Thoracic aorta (tissue), 2 donors: ENCODE measurements at regions not wholly inside any gene's neighbourhood (a gene's known extent, or its start where the extent isn't known, plus 50 kb on each side); places are given as distances from the start of the nearest gene placed in this dataset.
"Not testable (repeated sequence)": the region's sequence is repeated elsewhere in the genome, so short reads cannot be mapped to it uniquely, and the experiment has no call there.

Source experiments
- ATAC-seq: fragments of 150-250 bp; one replicate; pipeline ENCODE4 v1.8.0; 2017; ENCODE audit warnings: low read depth; ENCODE audit not compliant: insufficient number of reproducible peaks, low FRiP score
- DNase-seq: peaks from one replicate; pipeline ENCODE4 v3.0.0-alpha.2; 2020; ENCODE audit warnings: low spot score
- H3K27ac ChIP-seq, 2 donors: fragments of 200-600 bp; sonication (generic); 1 replicate in 1 of 2; 2 replicates in 1 of 2; pipeline ENCODE4 v1.5.1; 2016; ENCODE audit warnings: mild to moderate bottlenecking in 2 of 2, moderate library complexity in 2 of 2
- H3K27me3 ChIP-seq: fragments of 200-600 bp; sonication (generic); replicated peaks from 2 replicates; pipeline ENCODE4 v1.6.0; 2016; ENCODE audit warnings: mild to moderate bottlenecking; ENCODE audit not compliant: insufficient read depth
- H3K36me3 ChIP-seq: fragments of 200-600 bp; sonication (generic); one replicate; pipeline ENCODE4 v1.5.1; 2016
- H3K4me1 ChIP-seq, 2 donors: fragments of 200-600 bp; sonication (generic); 1 replicate in 1 of 2; 2 replicates in 1 of 2; pipeline versions ENCODE4 v1.5.1 to v1.6.0; 2016; ENCODE audit warnings: low read depth in 2 of 2, mild to moderate bottlenecking in 1 of 2; ENCODE audit not compliant: control insufficient read depth in 1 of 2
- H3K4me3 ChIP-seq: fragments of 200-600 bp; sonication (generic); 2 replicates; pipeline ENCODE4 v1.5.1; 2016; ENCODE audit warnings: mild to moderate bottlenecking
- H3K9me3 ChIP-seq: fragments of 200-600 bp; sonication (generic); 2 replicates; pipeline ENCODE4 v1.5.1; 2016
- TF ChIP-seq, protein P1 (sequence below): fragments of 200-600 bp; sonication (generic); IDR thresholded peaks from one replicate; pipeline ENCODE4 v1.5.1; 2019; ENCODE audit warnings: antibody characterized with exemption

GRCh38 chr3:89957451-89957850 is 850.0 kb downstream of the EPHA3 start:
- Histone ChIP-seq H3K27ac (no peak overlapping the region), H3K4me3 (no peak overlapping the region), H3K9me3 (no peaks in the 10 kb centered on the region), H3K4me1 (no peaks in the 10 kb centered on the region), H3K36me3 (no peaks in the 10 kb centered on the region), H3K27me3 (no peaks in the 10 kb centered on the region)
- no peak for DNase-seq
- no peak for ATAC-seq
- TF ChIP-seq, protein P1, sequence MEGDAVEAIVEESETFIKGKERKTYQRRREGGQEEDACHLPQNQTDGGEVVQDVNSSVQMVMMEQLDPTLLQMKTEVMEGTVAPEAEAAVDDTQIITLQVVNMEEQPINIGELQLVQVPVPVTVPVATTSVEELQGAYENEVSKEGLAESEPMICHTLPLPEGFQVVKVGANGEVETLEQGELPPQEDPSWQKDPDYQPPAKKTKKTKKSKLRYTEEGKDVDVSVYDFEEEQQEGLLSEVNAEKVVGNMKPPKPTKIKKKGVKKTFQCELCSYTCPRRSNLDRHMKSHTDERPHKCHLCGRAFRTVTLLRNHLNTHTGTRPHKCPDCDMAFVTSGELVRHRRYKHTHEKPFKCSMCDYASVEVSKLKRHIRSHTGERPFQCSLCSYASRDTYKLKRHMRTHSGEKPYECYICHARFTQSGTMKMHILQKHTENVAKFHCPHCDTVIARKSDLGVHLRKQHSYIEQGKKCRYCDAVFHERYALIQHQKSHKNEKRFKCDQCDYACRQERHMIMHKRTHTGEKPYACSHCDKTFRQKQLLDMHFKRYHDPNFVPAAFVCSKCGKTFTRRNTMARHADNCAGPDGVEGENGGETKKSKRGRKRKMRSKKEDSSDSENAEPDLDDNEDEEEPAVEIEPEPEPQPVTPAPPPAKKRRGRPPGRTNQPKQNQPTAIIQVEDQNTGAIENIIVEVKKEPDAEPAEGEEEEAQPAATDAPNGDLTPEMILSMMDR = no peak

DNA sequence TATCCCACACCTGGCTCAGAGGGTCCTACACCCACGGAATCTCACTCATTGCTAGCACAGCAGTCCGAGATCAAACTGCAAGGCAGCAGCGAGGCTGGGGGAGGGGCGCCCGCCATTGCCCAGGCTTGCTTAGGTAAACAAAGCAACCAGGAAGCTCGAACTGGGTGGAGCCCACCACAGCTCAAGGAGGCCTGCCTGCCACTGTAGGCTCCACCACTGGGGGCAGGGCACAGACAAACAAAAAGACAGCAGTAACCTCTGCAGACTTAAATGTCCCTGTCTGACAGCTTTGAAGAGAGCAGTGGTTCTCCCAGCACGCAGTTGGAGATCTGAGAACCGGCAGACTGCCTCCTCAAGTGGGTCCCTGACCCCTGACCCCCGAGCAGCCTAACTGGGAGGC is 850.7 kb downstream of the EPHA3 start:
- not testable (repeated sequence) for H3K4me1 ChIP-seq, H3K27ac ChIP-seq, DNase-seq, H3K36me3 ChIP-seq, ATAC-seq, H3K27me3 ChIP-seq, H3K9me3 ChIP-seq, H3K4me3 ChIP-seq

- Histone ChIP-seq H3K27ac (no peak overlapping the region), H3K27me3 (no peaks in the 10 kb centered on the region), H3K4me1 (no peaks in the 10 kb centered on the region), H3K36me3 (no peaks in the 10 kb centered on the region), H3K4me3 (no peak overlapping the region), H3K9me3 (no peaks in the 10 kb centered on the region)
- no peak for ATAC-seq
- TF ChIP-seq, protein P1 = no peak
- DNase-seq = no peak
Observed at GRCh38 chr3:89964347-89964746, 856.9 kb downstream of the EPHA3 start.

DNA sequence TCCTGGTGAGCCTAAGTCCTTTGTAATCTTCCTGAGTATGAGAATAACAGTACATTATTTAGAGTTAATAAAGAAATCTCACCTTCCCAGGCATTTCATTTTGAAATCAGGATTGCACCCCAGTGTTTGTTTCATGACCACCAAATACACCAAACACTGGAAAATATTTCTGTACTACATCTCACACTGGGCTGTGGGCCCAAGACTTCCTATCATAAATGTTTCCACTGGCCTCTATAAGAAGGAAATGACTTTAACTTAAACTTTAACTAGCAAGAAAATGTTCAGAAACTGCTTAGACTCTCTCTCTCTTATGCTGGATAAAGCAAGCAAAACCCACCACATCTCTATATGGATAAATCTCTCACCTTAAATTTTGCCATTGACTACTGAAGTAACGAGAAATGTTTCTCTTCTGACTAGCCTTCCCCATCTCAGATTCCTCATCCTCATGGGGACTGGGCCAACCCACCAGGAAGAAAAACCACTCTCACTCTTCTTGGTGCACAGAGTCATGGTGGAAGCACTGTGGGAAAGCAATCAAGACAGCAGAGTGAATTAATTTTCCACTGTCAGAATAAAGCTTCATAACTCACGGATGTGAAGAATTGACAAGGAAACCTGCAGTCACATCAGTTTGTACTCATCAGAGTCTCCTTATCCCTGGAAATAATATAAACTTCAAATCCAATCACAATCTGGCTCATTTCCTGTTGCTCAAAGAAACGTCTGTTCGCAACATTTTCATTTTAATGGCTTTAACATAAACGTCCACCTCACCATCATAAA is 859.6 kb downstream of the EPHA3 start:
- TF ChIP-seq, protein P1 = no peak
- Histone ChIP-seq H3K4me3 (no peak overlapping the region), H3K27me3 (no peaks in the 10 kb centered on the region), H3K4me1 (no peaks in the 10 kb centered on the region), H3K27ac (no peak overlapping the region), H3K36me3 (no peaks in the 10 kb centered on the region), H3K9me3 (no peaks in the 10 kb centered on the region)
- no peak for DNase-seq
- no peak for ATAC-seq

GRCh38 chr3:89971329-89971728 is 863.9 kb downstream of the EPHA3 start:
- no peaks in the 10 kb centered on the region for H3K9me3 ChIP-seq
- no peak overlapping the region for H3K4me3 ChIP-seq
- no peaks in the 10 kb centered on the region for H3K4me1 ChIP-seq
- DNase-seq (no peak), ATAC-seq (no peak)
- no peaks in the 10 kb centered on the region for H3K27me3 ChIP-seq
- no peaks in the 10 kb centered on the region for H3K36me3 ChIP-seq
- TF ChIP-seq, protein P1 = no peak
- H3K27ac ChIP-seq = no peak overlapping the region

DNA sequence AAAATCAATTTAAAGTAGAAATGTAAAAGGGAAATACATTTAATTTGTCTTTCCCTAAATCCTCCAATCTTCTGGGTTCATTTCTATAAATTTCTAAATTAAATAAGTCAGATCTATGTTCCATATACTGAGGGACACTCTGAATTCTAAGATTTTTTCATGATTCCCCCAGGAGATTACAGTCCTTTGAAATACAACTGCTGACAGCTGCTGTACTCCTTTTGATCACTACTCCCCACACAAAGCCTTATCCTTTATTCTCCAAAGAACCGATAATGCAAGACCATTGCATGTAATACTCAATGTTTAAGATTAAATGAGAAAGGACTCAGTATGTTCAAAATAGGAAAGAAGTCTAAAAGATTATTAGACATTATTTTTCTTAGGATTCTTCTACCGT is 865.7 kb downstream of the EPHA3 start:
- Histone ChIP-seq H3K27me3 (no peaks in the 10 kb centered on the region), H3K36me3 (no peaks in the 10 kb centered on the region), H3K4me3 (no peak overlapping the region), H3K27ac (no peak overlapping the region), H3K4me1 (no peaks in the 10 kb centered on the region), H3K9me3 (no peaks in the 10 kb centered on the region)
- TF ChIP-seq, protein P1 = no peak
- DNase-seq (no peak), ATAC-seq (no peak)
